NCI-H128 (cell line): ENCODE measurements at regions not wholly inside any gene's neighbourhood (a gene's known extent, or its start where the extent isn't known, plus 50 kb on each side); places are given as distances from the start of the nearest gene placed in this dataset.

Source experiments
- DNase-seq: peaks from one replicate; lab custom pipeline; 2025; ENCODE audit not compliant: unreplicated experiment; lab: John Stamatoyannopoulos, UW

- DNase-seq, result no peak
Observed at GRCh38 chr18:34591920-34592444, 118.1 kb upstream of the DTNA start.

GRCh38 chr18:34592481-34592880 is 117.6 kb upstream of the DTNA start:
- no peak for DNase-seq

- no peak for DNase-seq
Observed at GRCh38 chr18:34592961-34593382, 117.1 kb upstream of the DTNA start.

- no peak for DNase-seq
Observed at GRCh38 chr18:34594266-34594665, 115.8 kb upstream of the DTNA start.

GRCh38 chr18:34595690-34596089 is 114.4 kb upstream of the DTNA start:
- DNase-seq, result no peak

DNA sequence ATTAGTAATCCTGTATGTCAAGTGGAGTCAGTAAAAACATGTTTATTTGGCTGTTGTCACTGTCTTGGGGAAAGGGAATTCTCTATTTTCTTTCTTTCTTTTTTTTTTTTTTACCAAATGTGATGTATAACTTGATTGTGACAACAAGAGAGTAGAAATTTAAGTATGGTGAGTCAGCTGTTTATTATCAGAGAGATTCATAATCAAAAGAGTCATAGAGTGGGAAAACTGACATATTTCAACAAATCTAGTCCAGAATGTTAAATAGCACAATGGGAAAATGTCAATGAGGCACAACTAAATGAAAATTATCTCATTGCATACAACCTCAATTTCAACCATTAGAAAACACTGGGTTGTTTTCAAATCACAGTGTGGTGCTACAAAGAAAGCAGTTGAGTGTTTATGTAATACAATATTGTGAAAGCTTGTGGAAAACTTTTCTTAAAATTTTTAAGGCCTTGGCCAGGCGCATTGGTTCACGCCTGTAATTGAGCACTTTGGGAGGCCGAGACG is 111.9 kb upstream of the DTNA start:
- DNase-seq, result no peak

DNA sequence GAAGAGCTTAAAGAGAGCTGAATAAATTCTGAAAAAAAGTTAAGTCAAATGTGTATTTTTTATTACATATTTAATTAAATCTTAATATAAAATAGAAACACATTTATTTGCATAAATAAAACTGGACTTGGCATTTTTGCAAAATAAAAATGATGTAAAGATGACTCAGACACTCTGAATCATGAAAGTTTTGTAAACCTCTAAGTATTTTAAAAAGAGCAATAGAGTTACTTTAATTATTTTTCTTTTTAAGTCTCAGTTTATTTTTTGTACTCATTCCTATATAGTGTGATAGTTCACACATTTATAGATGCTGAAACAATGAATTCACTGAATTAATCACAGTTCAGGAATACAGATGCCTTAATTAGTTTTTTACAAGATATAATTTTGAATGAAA is 109.9 kb upstream of the DTNA start:
- DNase-seq, result no peak

GRCh38 chr18:34600874-34601656 is 109.0 kb upstream of the DTNA start:
- DNase-seq, result no peak

- no peak for DNase-seq
Observed at GRCh38 chr18:34604591-34604990, 105.5 kb upstream of the DTNA start.

DNA sequence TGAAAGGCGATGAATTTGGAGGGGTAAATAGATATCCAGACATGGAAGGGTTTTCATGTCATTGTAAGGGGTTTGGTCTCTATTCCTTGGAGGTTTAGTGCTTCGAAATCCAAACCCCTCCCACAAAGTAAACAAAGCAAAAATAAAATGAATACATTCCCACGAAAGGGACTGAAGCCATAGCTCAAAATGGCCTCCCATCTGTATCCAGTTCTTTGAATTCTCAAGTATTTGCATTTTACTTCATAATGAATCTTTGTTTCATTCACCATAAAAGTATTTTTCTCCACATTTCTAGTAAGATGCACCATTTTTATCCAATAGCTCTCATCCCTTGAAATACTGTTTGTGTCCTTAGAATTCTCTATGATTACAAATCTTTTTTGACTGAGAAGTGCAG is 103.2 kb upstream of the DTNA start:
- no peak for DNase-seq

DNA sequence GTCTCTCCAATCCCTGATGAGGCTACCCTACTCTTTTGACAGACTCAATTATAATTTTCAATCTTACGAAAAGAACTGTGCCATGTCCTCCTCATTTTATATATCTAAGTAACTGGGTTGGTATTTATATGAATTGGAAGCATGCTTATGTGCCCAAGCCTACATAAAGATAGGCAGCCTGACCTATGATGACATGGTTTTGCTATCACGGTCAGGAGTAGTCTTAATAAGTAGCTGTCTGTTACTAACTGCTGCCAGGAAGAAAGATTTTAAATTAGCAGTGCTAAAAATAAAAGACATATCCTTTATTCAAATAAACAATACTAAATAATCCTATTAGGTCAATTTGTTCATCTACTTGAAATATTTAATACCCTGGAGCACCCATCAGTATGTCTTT is 102.0 kb upstream of the DTNA start:
- DNase-seq, result no peak

GRCh38 chr18:34609986-34610648 is 100.0 kb upstream of the DTNA start:
- DNase-seq, result no peak

GRCh38 chr18:34611904-34612303 is 98.2 kb upstream of the DTNA start:
- DNase-seq, result no peak

GRCh38 chr18:34620258-34620861 is 89.7 kb upstream of the DTNA start:
- no peak for DNase-seq

DNA sequence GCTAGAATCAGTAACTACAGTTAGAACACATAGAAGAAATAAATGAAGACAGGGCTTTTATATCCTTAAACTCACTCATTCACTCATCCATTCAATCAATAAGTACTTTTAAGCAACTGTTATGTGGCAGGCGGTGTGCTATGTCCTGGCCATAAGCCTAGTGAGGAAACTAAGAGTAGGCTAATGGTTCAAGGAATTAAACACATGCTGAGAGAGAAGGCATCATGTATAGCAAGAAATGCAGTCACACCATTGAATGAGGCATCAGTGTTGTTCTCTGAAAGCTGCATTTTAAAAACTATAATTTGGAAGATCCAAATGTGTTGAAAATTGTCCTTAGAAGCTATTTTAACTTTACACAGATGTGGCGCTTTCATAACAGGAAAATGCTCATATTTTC is 86.5 kb upstream of the DTNA start:
- no peak for DNase-seq

DNA sequence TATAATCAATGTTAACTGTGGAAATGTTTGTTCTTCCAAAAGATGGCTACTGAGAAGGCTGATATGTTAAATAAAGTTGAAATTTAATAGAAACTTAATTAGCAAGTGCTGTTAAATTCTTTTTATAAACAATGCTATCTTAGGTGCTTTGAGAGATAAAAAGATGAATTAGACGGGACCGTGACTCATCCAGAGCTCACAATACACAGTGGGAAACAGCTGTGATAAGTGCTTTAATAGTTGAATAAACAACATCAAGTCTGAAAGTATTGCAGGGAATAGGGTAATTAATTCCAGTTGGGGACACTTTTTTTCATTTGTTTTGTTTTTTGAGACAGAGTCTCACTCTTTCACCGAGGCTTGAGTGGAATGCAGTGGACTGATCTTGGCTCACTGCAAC is 85.5 kb upstream of the DTNA start:
- DNase-seq, result no peak

GRCh38 chr18:34626404-34627136 is 83.5 kb upstream of the DTNA start:
- DNase-seq, result no peak

DNA sequence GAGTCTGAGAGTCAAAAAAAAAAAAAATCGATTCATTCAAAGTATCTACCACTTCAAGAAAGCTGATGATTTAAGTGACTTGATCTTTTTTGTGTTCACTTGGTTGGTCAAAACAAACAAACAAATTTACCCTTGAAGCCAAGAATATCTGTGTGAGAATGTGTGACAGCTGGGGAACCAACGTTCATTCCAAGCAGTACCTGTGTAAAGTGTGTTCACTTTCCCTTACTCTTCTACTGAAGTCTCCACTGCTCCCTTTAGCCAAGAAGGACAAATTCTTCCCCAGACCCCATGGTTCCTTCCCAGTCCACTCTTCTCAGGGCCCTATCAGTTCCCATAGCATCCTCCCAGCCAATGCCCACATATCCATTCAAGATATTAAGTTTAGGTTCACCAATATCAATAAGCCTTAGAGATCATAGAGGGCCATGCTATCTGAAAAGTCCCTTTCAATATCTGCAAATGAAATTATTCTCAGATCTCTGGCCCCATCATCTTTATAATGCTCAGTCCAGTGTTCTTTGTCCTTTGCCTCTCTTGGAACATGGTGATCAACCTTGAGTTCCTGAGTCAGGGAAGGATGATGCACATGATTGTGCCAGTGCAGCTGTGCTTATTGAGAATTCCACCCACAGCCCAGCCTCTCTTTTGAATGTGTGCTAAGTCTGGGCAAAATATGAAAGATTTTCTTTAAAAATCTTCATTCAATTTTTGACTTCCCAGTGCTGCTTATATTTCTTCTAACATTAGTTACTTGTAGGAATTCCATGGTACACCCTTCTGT is 82.8 kb upstream of the DTNA start:
- DNase-seq, result no peak

- DNase-seq, result no peak
Observed at GRCh38 chr18:34631093-34631966, 78.8 kb upstream of the DTNA start.
